KMS-11 (cell line): ENCODE measurements at regions not wholly inside any gene's neighbourhood (a gene's known extent, or its start where the extent isn't known, plus 50 kb on each side); places are given as distances from the start of the nearest gene placed in this dataset.
A peak's percentile ranks its signal among the peaks of the same experiment; 100 is the strongest.

Experiments
- H2AFZ ChIP-seq: fragments of 200-600 bp; sonication (generic); 2 replicates; pipeline ENCODE4 v1.6.1; 2016; ENCODE audit warnings: antibody characterized with exemption, mixed run types, low read depth
- H3K27ac ChIP-seq: fragments of 200-600 bp; sonication (generic); 2 replicates; pipeline ENCODE4 v1.6.1; 2016; ENCODE audit warnings: mild to moderate bottlenecking, mixed run types
- H3K27me3 ChIP-seq: fragments of 200-600 bp; sonication (generic); 2 replicates; pipeline ENCODE4 v1.6.1; 2017; ENCODE audit warnings: mild to moderate bottlenecking, low read depth, mixed run types, moderate library complexity; ENCODE audit not compliant: insufficient read depth
- H3K36me3 ChIP-seq: fragments of 200-600 bp; sonication (generic); 2 replicates; pipeline ENCODE4 v1.6.1; 2017; ENCODE audit warnings: mild to moderate bottlenecking, mixed run types; ENCODE audit not compliant: insufficient read depth
- H3K4me1 ChIP-seq: fragments of 200-600 bp; sonication (generic); 2 replicates; pipeline ENCODE4 v1.6.1; 2016; ENCODE audit warnings: mild to moderate bottlenecking, low read depth, mixed run types; ENCODE audit not compliant: poor library complexity, severe bottlenecking
- H3K4me2 ChIP-seq: fragments of 200-600 bp; sonication (generic); 2 replicates; pipeline ENCODE4 v1.7.0; 2016; ENCODE audit warnings: mild to moderate bottlenecking, mixed run types
- H3K4me3 ChIP-seq: fragments of 200-600 bp; sonication (generic); IDR thresholded peaks from 2 replicates; pipeline ENCODE4 v1.6.1; 2017; ENCODE audit warnings: low read depth, low read length, mixed read lengths; ENCODE audit not compliant: insufficient read depth
- H3K79me2 ChIP-seq: fragments of 200-600 bp; sonication (generic); 2 replicates; pipeline ENCODE4 v1.6.1; 2016; ENCODE audit warnings: low read depth, mixed run types; ENCODE audit not compliant: insufficient read depth
- H3K9ac ChIP-seq: fragments of 200-600 bp; sonication (generic); 2 replicates; pipeline ENCODE4 v1.6.1; 2016; ENCODE audit warnings: mild to moderate bottlenecking, mixed run types
- H4K20me1 ChIP-seq: fragments of 200-600 bp; sonication (generic); 2 replicates; pipeline ENCODE4 v1.6.1; 2016; ENCODE audit warnings: mild to moderate bottlenecking, mixed run types; ENCODE audit not compliant: insufficient read depth
- TF ChIP-seq, protein P1 (sequence below): fragments of 200-600 bp; sonication (generic); conservative IDR thresholded peaks from 2 replicates; pipeline ENCODE4 v1.6.1; 2017; ENCODE audit warnings: low read depth, mild to moderate bottlenecking, antibody characterized with exemption, low read length, moderate library complexity, mixed read lengths

DNA sequence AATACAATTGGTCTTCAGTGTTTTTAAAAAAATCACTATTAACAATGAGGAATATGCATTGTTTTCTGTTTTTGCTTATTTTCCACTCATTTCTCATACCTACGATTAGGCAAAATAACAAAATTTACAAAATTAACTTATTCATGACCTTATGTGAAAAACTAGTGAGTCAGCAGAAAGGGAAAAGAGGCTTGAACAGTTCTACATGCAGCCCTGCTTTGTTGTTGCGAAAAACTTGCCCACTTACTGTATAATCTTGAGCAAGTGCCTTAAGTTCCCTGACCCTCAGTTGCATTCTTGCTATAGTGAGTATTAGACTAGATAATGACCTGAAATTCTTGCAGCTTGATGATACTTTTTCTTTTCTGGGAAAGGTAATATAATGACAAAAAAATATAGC lies 551.1 kb upstream of the BCHE start:
- H2AFZ ChIP-seq, result no peak overlapping the region
- H3K27ac ChIP-seq, result no peak overlapping the region

DNA sequence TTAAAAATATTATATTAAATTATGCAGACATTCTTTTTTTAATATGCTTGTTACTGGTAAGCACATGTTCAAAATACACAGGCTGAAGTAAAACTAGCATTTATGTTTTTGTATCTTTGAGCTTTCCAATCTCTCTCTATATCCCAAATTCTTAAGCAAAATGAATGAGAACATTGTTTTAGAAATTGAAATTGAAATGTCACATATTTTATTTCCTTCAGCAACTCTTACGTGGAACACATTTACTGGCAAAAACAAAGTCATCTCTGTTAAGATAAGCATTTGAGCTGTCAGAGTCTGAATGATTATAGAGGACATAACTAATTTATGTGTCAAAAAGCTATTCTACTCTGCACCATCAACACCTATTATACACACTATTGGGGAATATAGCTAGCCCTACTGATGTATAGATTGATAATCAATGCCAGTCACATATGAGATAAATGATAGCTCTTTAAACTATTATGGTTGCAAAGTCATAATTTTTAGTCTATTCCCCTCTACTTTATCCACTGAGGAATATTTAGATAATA lies 535.4 kb upstream of the BCHE start:
- H3K27ac ChIP-seq, result no peak overlapping the region

More for the DNA sequence above, 551.1 kb upstream of the BCHE start:
- no peak overlapping the region for H3K4me2 ChIP-seq
- TF ChIP-seq, protein P1, sequence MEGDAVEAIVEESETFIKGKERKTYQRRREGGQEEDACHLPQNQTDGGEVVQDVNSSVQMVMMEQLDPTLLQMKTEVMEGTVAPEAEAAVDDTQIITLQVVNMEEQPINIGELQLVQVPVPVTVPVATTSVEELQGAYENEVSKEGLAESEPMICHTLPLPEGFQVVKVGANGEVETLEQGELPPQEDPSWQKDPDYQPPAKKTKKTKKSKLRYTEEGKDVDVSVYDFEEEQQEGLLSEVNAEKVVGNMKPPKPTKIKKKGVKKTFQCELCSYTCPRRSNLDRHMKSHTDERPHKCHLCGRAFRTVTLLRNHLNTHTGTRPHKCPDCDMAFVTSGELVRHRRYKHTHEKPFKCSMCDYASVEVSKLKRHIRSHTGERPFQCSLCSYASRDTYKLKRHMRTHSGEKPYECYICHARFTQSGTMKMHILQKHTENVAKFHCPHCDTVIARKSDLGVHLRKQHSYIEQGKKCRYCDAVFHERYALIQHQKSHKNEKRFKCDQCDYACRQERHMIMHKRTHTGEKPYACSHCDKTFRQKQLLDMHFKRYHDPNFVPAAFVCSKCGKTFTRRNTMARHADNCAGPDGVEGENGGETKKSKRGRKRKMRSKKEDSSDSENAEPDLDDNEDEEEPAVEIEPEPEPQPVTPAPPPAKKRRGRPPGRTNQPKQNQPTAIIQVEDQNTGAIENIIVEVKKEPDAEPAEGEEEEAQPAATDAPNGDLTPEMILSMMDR, result no peak
- H3K9ac ChIP-seq, result no peak overlapping the region
- no peaks in the 10 kb centered on the region for H3K36me3 ChIP-seq
- no peaks in the 10 kb centered on the region for H3K4me1 ChIP-seq
- no peaks in the 10 kb centered on the region for H3K79me2 ChIP-seq
- H3K27me3 ChIP-seq, result no peaks in the 10 kb centered on the region
- no peak overlapping the region for H3K4me3 ChIP-seq
- no peaks in the 10 kb centered on the region for H4K20me1 ChIP-seq

DNA sequence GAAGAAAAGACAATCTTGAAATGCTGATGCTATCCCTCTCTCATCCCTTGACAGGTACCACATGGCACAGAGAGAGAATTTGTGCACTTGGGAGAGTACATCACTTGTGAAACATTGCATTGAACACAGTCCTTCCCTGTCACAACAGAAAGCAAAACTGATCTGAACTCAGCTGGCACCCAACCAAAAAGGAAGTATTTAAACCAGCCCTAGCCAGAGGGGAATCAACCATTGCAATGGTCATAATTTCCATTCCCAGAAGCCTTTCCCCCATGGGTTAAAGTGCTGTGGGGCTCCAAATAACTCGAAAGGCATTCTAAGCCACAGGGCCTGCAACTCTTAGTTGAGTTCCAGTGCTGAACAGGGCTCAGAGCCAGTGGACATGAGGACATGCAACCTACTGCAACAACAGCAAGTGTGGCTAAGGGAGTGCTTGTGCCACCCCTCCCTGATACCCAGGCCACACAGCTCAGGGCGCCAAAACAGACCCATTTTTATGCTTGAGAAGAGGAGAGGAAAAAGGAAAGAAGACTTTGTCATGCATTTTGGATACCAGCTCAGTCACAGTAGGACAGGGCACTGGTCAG lies 530.8 kb upstream of the BCHE start:
- Histone ChIP-seq H3K4me1 (peaks cover 10% of the 10 kb centered on the region), H3K9ac (no peak overlapping the region), H3K4me3 (no peak overlapping the region), H2AFZ (peak overlapping the region; percentile 38; the same call in 1 of the 2 replicates), H4K20me1 (no peaks in the 10 kb centered on the region), H3K36me3 (no peaks in the 10 kb centered on the region), H3K79me2 (no peaks in the 10 kb centered on the region), H3K27me3 (no peaks in the 10 kb centered on the region), H3K4me2 (no peak overlapping the region; the same call in 1 of the 2 replicates), H3K27ac (no peak overlapping the region)
- TF ChIP-seq, protein P1, result no peak

More for the DNA sequence above, 535.4 kb upstream of the BCHE start:
- Histone ChIP-seq H3K9ac (no peak overlapping the region), H3K4me1 (peaks cover 7% of the 10 kb centered on the region), H3K4me3 (no peak overlapping the region), H2AFZ (no peak overlapping the region), H3K27me3 (no peaks in the 10 kb centered on the region), H3K36me3 (no peaks in the 10 kb centered on the region), H3K79me2 (no peaks in the 10 kb centered on the region), H3K4me2 (no peak overlapping the region), H4K20me1 (no peaks in the 10 kb centered on the region)
- TF ChIP-seq, protein P1, result no peak

DNA sequence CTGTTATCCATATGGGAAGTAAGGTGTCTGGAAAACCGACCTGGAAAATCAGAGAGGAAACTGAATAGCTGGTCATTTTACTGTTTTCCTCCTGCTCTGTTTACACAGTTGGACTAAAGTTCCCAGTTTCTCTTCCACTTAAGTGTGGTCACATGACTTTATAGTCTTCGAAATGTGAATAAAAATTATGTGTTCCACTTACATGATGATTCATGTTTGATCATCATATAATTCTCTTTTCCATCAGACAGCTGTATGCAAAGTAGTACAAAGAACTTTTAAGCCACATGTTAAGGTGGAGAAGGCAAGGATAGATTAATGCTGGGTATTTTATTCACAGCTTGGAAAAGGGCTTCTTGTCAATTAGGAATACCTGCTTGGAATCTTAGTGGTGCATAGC lies 525.5 kb upstream of the BCHE start:
- no peak overlapping the region for H3K4me3 ChIP-seq
- H3K9ac ChIP-seq, result no peak overlapping the region
- no peak overlapping the region for H2AFZ ChIP-seq
- no peaks in the 10 kb centered on the region for H3K36me3 ChIP-seq
- no peaks in the 10 kb centered on the region for H3K79me2 ChIP-seq
- TF ChIP-seq, protein P1, result no peak
- H3K27ac ChIP-seq, result no peak overlapping the region
- H3K4me1 ChIP-seq, result peaks cover 3% of the 10 kb centered on the region
- H3K4me2 ChIP-seq, result no peak overlapping the region
- H3K27me3 ChIP-seq, result no peaks in the 10 kb centered on the region
- H4K20me1 ChIP-seq, result no peaks in the 10 kb centered on the region
